PC-3 (cell line): ENCODE measurements at regions not wholly inside any gene's neighbourhood (a gene's known extent, or its start where the extent isn't known, plus 50 kb on each side); places are given as distances from the start of the nearest gene placed in this dataset.

Experiments
- EZH2phosphoT487 ChIP-seq: fragments of 300-600 bp; sonication (generic); IDR thresholded peaks from 2 replicates; pipeline ENCODE4 v1.6.1; 2018; ENCODE audit warnings: mild to moderate bottlenecking, antibody characterized with exemption, low read length, borderline replicate concordance
- TF ChIP-seq, protein P1 (sequence below): fragments of 300-600 bp; sonication (generic); conservative IDR thresholded peaks from 2 replicates; pipeline ENCODE4 v1.5.1; 2017; ENCODE audit warnings: antibody characterized with exemption, low read depth, mild to moderate bottlenecking, low read length

GRCh38 chr5:118243613-118244012 is 744.7 kb downstream of the DTWD2 start:
- TF ChIP-seq, protein P1, sequence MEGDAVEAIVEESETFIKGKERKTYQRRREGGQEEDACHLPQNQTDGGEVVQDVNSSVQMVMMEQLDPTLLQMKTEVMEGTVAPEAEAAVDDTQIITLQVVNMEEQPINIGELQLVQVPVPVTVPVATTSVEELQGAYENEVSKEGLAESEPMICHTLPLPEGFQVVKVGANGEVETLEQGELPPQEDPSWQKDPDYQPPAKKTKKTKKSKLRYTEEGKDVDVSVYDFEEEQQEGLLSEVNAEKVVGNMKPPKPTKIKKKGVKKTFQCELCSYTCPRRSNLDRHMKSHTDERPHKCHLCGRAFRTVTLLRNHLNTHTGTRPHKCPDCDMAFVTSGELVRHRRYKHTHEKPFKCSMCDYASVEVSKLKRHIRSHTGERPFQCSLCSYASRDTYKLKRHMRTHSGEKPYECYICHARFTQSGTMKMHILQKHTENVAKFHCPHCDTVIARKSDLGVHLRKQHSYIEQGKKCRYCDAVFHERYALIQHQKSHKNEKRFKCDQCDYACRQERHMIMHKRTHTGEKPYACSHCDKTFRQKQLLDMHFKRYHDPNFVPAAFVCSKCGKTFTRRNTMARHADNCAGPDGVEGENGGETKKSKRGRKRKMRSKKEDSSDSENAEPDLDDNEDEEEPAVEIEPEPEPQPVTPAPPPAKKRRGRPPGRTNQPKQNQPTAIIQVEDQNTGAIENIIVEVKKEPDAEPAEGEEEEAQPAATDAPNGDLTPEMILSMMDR: no peak
- no peak for TF ChIP-seq EZH2phosphoT487
